HG02938 (cell line): ENCODE measurements at regions not wholly inside any gene's neighbourhood (a gene's known extent, or its start where the extent isn't known, plus 50 kb on each side); places are given as distances from the start of the nearest gene placed in this dataset.
"Not testable (repeated sequence)": the region's sequence is repeated elsewhere in the genome, so short reads cannot be mapped to it uniquely, and the experiment has no call there.

Experiments used
- ATAC-seq: cut with Tn5 transposase; IDR thresholded peaks from one replicate; pipeline ENCODE4 v1.9.1; 2021; ENCODE audit warnings: mild to moderate bottlenecking, moderate library complexity; ENCODE audit not compliant: unreplicated experiment

DNA sequence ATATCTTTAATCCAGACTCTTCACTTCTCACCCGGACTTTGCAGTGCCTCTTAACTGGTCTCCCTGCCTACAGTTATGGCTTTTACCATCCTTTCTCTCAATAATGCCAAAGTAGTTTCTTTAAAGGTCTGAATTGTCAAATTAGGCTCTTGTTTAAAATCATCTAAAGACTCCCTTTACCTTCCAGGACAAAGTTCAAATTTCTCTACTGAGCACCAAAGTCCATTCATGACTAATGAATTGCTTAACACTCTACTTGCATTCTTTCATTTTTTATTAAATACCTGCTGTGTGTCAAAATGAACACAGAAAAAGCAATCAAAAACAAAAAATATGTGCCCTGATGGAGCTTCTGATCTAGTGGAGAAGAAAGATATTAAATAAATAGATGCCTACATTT, 472.4 kb upstream of the UBE2E2 start:
- no peak for ATAC-seq

DNA sequence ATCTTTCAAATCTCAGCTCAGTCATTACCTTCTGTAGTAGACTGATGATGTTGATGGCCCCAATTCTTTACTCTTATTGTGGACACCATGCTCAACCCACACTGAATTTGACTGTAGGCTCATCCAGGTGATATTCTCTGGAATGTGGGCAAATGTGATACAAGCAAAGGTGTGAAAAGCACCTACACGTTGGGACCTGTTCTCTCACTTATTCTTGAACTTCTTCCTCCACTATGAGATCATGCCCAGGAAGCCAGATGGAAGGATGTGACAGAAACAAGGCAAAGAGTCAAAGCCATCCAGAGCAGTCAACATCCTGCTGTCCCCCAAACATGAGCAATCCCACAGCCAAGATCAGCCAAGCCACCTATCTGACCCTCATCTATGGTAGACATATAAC, 471.2 kb upstream of the UBE2E2 start:
- ATAC-seq, result no peak

GRCh38 chr3:22732641-22733040, 470.5 kb upstream of the UBE2E2 start:
- ATAC-seq, result no peak

GRCh38 chr3:22734207-22734606, 468.9 kb upstream of the UBE2E2 start:
- no peak for ATAC-seq

- no peak for ATAC-seq
Measured at GRCh38 chr3:22734756-22735155, 468.4 kb upstream of the UBE2E2 start.

GRCh38 chr3:22735373-22735772, 467.8 kb upstream of the UBE2E2 start:
- no peak for ATAC-seq

- ATAC-seq, result not testable (repeated sequence)
Measured at GRCh38 chr3:22743386-22743785, 459.7 kb upstream of the UBE2E2 start.

- ATAC-seq, result no peak
Measured at GRCh38 chr3:22745321-22745720, 457.8 kb upstream of the UBE2E2 start.

DNA sequence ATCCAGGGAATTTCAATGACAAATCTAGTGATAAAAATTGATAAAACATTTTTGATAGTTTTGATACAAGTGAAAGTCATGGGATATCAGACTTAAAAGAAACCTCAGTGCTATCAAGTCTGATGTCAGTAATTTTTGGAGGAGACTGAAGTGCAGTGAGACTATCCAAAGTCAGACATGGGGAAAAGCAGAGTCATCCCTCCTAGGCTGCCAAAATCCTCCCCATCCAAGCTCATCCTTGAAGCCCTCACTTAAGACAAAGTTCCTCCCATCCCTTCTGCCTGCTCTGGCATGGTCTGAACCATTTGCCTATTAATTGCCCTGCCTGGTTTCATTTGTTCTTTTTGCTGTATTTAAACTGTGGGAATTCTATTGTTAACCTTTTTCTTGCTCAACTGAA, 456.9 kb upstream of the UBE2E2 start:
- no peak for ATAC-seq

- no peak for ATAC-seq
Measured at GRCh38 chr3:22748453-22749045, 454.6 kb upstream of the UBE2E2 start.

- no peak for ATAC-seq
Measured at GRCh38 chr3:22759636-22760310, 443.4 kb upstream of the UBE2E2 start.

DNA sequence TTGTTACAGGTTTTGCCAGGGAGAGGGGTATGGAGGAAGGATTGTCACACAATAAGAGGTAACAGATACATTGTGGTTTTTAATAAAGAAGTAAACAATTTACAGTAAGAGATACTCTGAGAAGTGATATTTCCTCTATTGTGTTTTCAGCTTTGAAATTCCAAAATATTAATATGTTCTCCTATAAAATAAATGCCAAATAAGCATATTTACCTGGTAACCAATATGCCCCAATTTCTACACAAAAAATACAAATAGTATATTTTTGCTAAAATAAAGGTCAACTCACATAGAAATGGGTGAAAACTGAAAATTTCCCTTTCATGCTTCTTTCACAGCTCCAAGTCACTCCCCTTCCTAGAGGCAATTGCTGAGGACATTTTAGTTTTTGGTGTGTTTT, 437.4 kb upstream of the UBE2E2 start:
- ATAC-seq, result no peak

DNA sequence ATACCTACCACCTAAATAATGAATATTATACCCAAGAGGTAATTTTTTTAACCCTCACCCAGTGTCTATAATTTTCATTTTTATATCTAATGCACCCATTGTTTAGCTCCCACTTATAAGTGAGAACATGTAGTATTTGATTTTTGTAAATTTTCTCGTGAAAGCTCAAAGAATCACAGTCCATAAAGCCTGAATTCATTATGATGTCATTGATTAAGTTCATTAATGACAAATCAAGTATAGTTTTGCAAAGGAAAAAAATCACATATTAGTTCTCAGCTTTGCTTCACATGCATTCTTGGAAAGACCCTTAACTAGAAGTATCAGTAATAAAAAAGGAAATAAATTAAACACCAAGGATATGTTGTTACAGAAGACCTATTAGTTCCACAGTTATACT, 425.3 kb upstream of the UBE2E2 start:
- ATAC-seq, result no peak

DNA sequence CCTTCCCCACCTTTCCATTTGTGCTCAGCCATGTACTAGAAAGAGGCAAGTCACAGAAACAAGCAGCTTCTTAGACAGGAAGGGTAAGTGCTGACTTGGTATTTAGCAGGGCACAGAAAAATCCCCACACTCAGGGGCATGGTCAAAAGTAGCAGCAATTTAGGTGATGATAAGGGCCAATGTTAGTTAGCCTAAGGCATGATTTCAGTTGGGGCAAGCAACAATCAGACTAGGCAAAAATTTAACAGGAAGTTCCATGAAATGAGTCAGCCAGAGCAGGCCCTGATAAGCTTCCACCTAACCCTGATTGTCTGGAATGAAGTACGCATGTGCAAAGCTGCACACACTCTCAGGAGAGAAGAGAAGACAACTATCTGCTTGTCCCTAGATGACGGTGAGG, 423.4 kb upstream of the UBE2E2 start:
- ATAC-seq, result no peak

- ATAC-seq, result no peak
Measured at GRCh38 chr3:22792533-22792932, 410.6 kb upstream of the UBE2E2 start.

GRCh38 chr3:22795917-22796316, 407.2 kb upstream of the UBE2E2 start:
- ATAC-seq, result no peak

DNA sequence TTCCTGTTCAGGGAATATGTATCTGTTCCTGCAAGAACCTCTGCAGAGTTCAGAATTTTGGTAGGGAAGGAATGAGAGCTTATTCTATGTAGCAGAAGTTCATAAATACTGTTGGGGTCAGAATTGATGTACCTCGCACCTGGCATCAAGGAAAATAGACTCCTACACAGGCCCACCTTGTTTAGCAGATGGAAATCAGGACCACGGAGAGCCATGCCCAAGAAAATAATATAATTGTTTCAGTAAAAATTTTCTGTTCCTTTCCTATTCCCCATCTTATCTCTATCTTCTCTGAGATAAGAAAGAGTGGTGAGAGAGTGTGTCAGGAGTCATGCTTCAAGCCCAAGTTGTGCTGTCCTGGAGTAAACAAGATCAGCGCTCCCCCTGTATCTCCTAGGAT, 404.7 kb upstream of the UBE2E2 start:
- ATAC-seq, result no peak

- no peak for ATAC-seq
Measured at GRCh38 chr3:22819209-22819608, 383.9 kb upstream of the UBE2E2 start.

GRCh38 chr3:22835041-22835440, 368.1 kb upstream of the UBE2E2 start:
- ATAC-seq, result no peak

GRCh38 chr3:22836131-22836530, 367.0 kb upstream of the UBE2E2 start:
- ATAC-seq, result no peak

- ATAC-seq, result no peak
Measured at GRCh38 chr3:22843854-22844253, 359.3 kb upstream of the UBE2E2 start.

DNA sequence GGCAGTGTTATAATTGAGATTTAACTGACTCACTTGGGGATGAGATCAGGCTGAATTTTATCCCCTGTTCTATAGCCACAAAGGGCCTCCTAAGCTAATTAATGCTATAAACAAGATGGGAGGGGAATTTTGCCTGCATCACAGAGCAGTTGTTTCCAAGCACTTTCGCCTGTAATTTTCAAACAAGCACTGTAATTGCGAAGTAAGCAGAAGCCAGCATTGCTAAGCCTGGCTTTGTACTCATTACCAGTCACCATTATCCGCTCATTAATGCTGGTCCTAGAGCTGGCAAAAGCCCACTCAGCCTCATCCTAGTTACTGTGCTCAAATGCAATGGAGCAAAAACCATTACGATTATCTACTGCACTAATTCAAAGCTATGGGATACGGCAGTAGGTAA, 356.6 kb upstream of the UBE2E2 start:
- no peak for ATAC-seq

DNA sequence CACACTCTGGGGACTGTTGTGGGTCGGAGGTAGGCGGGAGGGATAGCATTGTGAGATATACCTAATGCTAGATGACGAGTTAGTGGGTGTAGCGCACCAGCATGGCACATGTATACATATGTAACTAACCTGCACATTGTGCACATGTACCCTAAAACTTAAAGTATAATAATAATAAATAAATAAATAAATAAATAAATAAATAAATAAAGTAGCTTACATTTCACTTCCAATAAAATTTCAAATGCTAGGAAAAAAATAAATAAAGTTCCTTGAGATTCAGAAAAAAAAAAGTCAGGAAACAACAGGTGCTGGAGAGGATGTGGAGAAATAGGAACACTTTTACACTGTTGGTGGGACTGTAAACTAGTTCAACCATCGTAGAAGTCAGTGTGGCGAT, 353.5 kb upstream of the UBE2E2 start:
- not testable (repeated sequence) for ATAC-seq
